HCT116 (cell line): ENCODE measurements at regions not wholly inside any gene's neighbourhood (a gene's known extent, or its start where the extent isn't known, plus 50 kb on each side); places are given as distances from the start of the nearest gene placed in this dataset.

Experiments used
- CEBPB ChIP-seq: IDR thresholded peaks from 2 replicates; pipeline ENCODE4 v1.6.1; 2012; ENCODE audit warnings: low read depth
- EGR1 ChIP-seq: IDR thresholded peaks from 2 replicates; pipeline ENCODE4 v1.6.1; 2012; ENCODE audit warnings: low read depth
- EZH2 ChIP-seq: fragments of 200-600 bp; sonication (generic); IDR thresholded peaks from 2 replicates; pipeline ENCODE4 v1.6.1; 2017; ENCODE audit warnings: antibody characterized with exemption, mixed run types
- EZH2phosphoT487 ChIP-seq: fragments of 200-600 bp; IDR thresholded peaks from 2 replicates; pipeline ENCODE4 v1.6.1; 2018; ENCODE audit warnings: antibody characterized with exemption, borderline replicate concordance
- FOSL1 ChIP-seq: IDR thresholded peaks from 2 replicates; pipeline ENCODE4 v1.6.1; 2012; ENCODE audit warnings: low read depth
- JUND ChIP-seq: IDR thresholded peaks from 2 replicates; pipeline ENCODE4 v1.6.1; 2012
- POLR2A ChIP-seq: IDR thresholded peaks from 2 replicates; pipeline ENCODE4 v1.7.0; 2011; ENCODE audit warnings: borderline replicate concordance; ENCODE audit not compliant: insufficient read depth, insufficient read length; ENCODE audit errors: extremely low read depth
- SIN3A ChIP-seq: IDR thresholded peaks from 2 replicates; pipeline ENCODE4 v1.6.1; 2012; ENCODE audit warnings: low read depth
- SRF ChIP-seq: IDR thresholded peaks from 2 replicates; pipeline ENCODE4 v1.6.1; 2012; ENCODE audit warnings: low read depth
- TCF7L2 ChIP-seq: IDR thresholded peaks from 2 replicates; pipeline ENCODE4 v1.7.0; 2011; ENCODE audit warnings: borderline replicate concordance, inconsistent platforms; ENCODE audit not compliant: insufficient read depth, insufficient read length; ENCODE audit errors: extremely low read depth
- YY1 ChIP-seq: IDR thresholded peaks from 2 replicates; pipeline ENCODE4 v1.6.1; 2011; ENCODE audit warnings: low read length, low read depth, moderate library complexity, mild to moderate bottlenecking; ENCODE audit not compliant: insufficient replicate concordance; ENCODE audit errors: extremely low read depth
- ZFX ChIP-seq: fragments of 450-650 bp; IDR thresholded peaks from 2 replicates; pipeline ENCODE4 v1.6.1; 2017
- TF ChIP-seq, protein P1 (sequence below), 3 experiments: fragments of 200-600 bp in 1 of 3; sonication (generic) in 1 of 3; IDR thresholded peaks in 2 of 3; conservative IDR thresholded peaks in 1 of 3; 2 replicates each; pipeline ENCODE4 v1.5.1; 2012 to 2017; ENCODE audit warnings: low read depth in 2 of 3, low read length in 2 of 3, antibody characterized with exemption in 1 of 3, borderline replicate concordance in 1 of 3, control low read depth in 1 of 3, mild to moderate bottlenecking in 1 of 3, mixed read lengths in 1 of 3, mixed run types in 1 of 3, moderate library complexity in 1 of 3; ENCODE audit not compliant: insufficient read depth in 1 of 3

DNA sequence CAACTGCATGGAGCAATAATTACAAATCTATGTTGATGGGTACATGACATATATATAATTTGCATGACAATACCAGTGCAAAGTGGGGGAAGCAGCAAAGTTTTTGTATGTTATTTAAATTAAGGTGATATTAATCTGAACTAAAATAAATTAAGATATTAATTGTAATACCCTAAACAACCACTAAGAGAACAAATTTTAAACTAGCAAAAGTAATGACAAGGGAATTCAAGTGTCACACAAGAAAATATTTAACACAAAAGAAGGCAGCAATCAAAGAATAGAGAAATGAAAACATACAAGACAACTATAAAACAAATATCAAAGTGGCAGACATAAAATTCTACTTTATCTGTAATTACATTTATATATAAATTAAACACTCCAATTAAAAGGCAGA, 2003.4 kb downstream of the MAT2B start:
- TF ChIP-seq TCF7L2 = no peak
- no peak for TF ChIP-seq POLR2A
- TF ChIP-seq ZFX = no peak
- no peak for TF ChIP-seq JUND
- no peak for TF ChIP-seq SRF
- TF ChIP-seq, protein P1, sequence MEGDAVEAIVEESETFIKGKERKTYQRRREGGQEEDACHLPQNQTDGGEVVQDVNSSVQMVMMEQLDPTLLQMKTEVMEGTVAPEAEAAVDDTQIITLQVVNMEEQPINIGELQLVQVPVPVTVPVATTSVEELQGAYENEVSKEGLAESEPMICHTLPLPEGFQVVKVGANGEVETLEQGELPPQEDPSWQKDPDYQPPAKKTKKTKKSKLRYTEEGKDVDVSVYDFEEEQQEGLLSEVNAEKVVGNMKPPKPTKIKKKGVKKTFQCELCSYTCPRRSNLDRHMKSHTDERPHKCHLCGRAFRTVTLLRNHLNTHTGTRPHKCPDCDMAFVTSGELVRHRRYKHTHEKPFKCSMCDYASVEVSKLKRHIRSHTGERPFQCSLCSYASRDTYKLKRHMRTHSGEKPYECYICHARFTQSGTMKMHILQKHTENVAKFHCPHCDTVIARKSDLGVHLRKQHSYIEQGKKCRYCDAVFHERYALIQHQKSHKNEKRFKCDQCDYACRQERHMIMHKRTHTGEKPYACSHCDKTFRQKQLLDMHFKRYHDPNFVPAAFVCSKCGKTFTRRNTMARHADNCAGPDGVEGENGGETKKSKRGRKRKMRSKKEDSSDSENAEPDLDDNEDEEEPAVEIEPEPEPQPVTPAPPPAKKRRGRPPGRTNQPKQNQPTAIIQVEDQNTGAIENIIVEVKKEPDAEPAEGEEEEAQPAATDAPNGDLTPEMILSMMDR (IDR thresholded peaks at IDR 0.05 in 2 of 3, conservative IDR thresholded peaks at IDR 0.05 in 1 of 3; ENCODE audit: borderline replicate concordance in 1 of 3, insufficient read depth in 1 of 3, low read depth in 2 of 3, low read length in 2 of 3) = no peak
- TF ChIP-seq EGR1 = no peak
- no peak for TF ChIP-seq EZH2phosphoT487
- no peak for TF ChIP-seq SIN3A
- no peak for TF ChIP-seq YY1
- no peak for TF ChIP-seq FOSL1
- TF ChIP-seq EZH2 = no peak
- TF ChIP-seq CEBPB = no peak
